BE2C (cell line): ENCODE measurements at regions not wholly inside any gene's neighbourhood (a gene's known extent, or its start where the extent isn't known, plus 50 kb on each side); places are given as distances from the start of the nearest gene placed in this dataset.
"Not testable (repeated sequence)": the region's sequence is repeated elsewhere in the genome, so short reads cannot be mapped to it uniquely, and the experiment has no call there.

Source experiments
- DNase-seq: peaks from one replicate; pipeline ENCODE4 v3.0.0-alpha.2; 2020
- H3K27me3 ChIP-seq: fragments of 250-450 bp; sonication (Bioruptor Pico); 2 replicates; pipeline ENCODE4 v1.5.1; 2020; ENCODE audit warnings: mild to moderate bottlenecking
- H3K36me3 ChIP-seq: fragments of 250-450 bp; sonication (Bioruptor Pico); 2 replicates; pipeline ENCODE4 v1.5.1; 2020; ENCODE audit warnings: mild to moderate bottlenecking
- H3K4me1 ChIP-seq: fragments of 250-450 bp; sonication (Bioruptor Pico); 2 replicates; pipeline ENCODE4 v1.5.1; 2020
- H3K4me3 ChIP-seq: 2 replicates; pipeline ENCODE4 v1.5.1; 2011; ENCODE audit warnings: low read depth, low read length
- H3K9me3 ChIP-seq: fragments of 250-450 bp; sonication (Bioruptor Pico); 2 replicates; pipeline ENCODE4 v1.5.1; 2020
- TF ChIP-seq, protein P1 (sequence below): IDR thresholded peaks from 2 replicates; pipeline ENCODE4 v1.5.1; 2012; ENCODE audit warnings: mild to moderate bottlenecking, low read depth, low read length

DNA sequence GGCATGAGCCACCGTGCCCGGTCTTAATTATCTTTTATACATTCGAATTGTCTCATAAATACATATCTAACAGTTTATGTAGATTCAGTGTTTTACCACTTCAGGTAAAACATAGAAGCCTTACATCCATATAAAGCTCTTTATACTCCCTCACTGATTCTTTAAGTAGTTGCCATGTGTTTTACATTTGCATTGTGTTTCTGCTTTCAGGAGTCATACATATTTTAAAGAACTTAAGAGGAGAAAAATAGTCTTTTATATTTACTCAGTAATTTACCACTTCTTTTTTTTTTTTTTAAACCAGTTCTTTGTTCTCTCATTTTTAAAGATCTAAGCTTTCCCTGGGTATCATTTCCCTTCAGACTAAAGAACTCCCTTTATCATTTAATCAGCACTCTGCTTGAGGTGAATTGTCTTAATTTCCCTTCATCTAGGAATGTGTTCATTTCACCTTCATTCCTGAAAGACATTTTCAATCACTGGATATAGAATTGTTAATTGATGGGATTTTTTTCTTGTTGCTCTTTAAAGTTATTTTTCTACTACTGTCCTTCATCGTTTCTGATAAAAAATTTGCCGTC lies 127.1 kb upstream of the XIST start:
- no peaks in the 10 kb centered on the region for H3K9me3 ChIP-seq
- TF ChIP-seq, protein P1, sequence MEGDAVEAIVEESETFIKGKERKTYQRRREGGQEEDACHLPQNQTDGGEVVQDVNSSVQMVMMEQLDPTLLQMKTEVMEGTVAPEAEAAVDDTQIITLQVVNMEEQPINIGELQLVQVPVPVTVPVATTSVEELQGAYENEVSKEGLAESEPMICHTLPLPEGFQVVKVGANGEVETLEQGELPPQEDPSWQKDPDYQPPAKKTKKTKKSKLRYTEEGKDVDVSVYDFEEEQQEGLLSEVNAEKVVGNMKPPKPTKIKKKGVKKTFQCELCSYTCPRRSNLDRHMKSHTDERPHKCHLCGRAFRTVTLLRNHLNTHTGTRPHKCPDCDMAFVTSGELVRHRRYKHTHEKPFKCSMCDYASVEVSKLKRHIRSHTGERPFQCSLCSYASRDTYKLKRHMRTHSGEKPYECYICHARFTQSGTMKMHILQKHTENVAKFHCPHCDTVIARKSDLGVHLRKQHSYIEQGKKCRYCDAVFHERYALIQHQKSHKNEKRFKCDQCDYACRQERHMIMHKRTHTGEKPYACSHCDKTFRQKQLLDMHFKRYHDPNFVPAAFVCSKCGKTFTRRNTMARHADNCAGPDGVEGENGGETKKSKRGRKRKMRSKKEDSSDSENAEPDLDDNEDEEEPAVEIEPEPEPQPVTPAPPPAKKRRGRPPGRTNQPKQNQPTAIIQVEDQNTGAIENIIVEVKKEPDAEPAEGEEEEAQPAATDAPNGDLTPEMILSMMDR: no peak
- H3K36me3 ChIP-seq: no peaks in the 10 kb centered on the region
- H3K27me3 ChIP-seq: no peaks in the 10 kb centered on the region
- no peak overlapping the region for H3K4me3 ChIP-seq
- H3K4me1 ChIP-seq: no peaks in the 10 kb centered on the region
- no peak for DNase-seq

DNA sequence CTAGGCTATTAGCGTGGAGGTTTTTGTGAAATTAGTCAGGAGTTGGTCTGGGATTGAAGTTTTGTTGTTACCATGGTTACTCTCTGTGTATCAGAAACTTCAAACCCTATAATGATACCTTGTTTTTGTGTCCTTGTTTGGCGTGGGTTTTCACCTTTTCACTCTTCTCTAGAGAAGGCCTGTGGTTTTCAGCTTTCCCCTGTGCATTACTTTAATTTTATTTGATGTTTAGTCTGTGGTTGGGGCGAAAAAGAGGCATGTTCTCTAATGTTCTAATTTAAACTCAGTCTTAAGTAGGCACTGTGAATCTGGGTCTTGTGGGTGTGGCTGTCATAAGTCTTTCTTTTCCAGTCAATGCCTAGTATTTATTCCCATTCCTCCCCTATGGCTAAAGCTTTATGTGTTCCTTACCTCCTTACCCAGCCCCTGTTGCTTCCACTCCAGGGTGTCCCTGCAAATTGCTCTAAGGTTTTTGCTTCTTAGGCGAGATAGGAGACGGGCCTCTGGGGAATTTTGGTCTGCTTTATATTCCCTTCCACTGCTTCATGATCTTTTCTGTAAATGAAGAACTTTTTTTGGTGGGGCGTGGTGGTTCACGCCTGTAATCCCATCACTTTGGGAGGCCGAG lies 125.1 kb upstream of the XIST start:
- no peak for DNase-seq
- Histone ChIP-seq H3K27me3 (no peaks in the 10 kb centered on the region), H3K4me1 (no peaks in the 10 kb centered on the region), H3K9me3 (no peaks in the 10 kb centered on the region), H3K36me3 (no peaks in the 10 kb centered on the region), H3K4me3 (no peak overlapping the region)
- TF ChIP-seq, protein P1: no peak

DNA sequence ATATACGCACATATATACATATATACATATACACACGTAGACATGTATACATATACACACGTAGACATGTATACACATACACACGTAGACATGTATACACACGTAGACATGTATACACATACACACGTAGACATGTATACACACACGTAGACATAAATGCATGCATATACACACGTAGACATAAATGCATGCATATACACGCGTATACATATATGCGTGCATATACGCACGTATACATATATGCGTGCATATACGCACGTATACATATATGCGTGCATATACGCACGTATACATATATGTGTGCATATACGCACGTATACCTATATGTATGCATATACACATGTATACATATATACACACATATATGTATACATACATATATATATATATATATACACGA lies 114.9 kb upstream of the XIST start:
- H3K9me3 ChIP-seq, DNase-seq, H3K4me3 ChIP-seq, H3K4me1 ChIP-seq, H3K27me3 ChIP-seq, H3K36me3 ChIP-seq: not testable (repeated sequence)

DNA sequence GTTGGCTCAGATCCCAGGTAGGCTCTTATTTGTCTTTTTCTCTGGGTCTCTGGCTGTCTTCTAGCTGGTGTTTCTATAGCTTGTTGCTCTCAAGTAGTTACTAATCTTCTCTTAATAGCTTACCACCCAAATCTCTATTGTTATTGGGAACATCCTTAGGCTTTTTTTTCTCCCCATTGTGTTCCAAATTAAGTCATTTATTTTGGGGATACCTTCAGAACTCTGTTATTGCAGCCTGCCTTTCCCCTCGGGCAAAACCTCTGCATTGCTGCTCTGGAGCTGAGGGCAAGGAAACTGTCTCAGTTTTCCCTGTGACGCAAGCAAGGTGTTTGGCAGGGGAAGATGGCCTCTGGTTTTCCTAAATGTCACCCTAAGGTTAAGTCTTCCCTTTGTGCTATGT lies 113.3 kb upstream of the XIST start:
- Histone ChIP-seq H3K36me3 (no peaks in the 10 kb centered on the region), H3K9me3 (no peaks in the 10 kb centered on the region), H3K27me3 (no peaks in the 10 kb centered on the region), H3K4me3 (no peak overlapping the region), H3K4me1 (no peaks in the 10 kb centered on the region)
- DNase-seq: no peak
- TF ChIP-seq, protein P1: no peak

DNA sequence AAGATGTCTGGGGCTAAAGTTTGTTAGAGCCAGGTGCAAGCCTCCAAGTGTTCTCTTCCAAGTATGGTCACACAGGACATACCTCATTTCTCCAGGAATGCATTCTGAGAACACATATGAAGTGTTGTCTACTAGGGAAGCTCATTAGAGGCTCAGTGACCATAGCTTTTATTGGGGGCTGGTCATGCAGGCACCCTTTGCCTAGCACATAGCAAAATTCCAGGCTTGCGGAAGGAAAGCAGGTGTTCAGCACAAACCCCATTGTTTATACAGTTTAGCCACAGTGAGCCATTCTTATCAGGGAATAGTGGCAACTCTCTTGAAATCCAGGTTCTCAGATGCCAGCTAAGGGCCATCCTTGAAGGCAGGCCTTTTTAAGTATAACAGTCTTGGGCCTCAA lies 112.1 kb upstream of the XIST start:
- no peaks in the 10 kb centered on the region for H3K36me3 ChIP-seq
- no peaks in the 10 kb centered on the region for H3K4me1 ChIP-seq
- TF ChIP-seq, protein P1: no peak

DNA sequence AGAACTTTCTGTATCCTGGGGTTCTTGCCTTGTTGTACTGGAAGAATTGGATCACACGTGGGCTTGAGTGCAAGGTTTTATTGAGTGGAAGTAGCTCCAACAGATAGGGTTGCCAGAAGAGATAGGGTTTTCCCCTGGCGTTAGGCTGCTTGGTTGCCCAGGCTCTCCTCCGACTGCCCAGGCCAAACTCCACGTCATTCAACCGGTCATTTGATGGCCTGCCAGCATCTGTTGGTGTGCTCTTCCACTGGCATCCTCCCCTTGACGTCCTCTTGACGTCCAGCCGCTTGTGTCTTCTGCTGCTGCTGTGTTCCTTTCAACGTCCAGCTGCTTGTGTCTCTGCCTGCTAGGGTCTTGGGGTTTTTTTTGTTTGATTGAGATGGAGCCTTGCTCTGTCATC lies 111.2 kb upstream of the XIST start:
- DNase-seq: no peak
- H3K9me3 ChIP-seq: no peaks in the 10 kb centered on the region

More for the DNA sequence above, 112.1 kb upstream of the XIST start:
- Histone ChIP-seq H3K27me3 (no peaks in the 10 kb centered on the region), H3K4me3 (no peak overlapping the region), H3K9me3 (no peaks in the 10 kb centered on the region)
- DNase-seq: no peak

More for the DNA sequence above, 111.2 kb upstream of the XIST start:
- Histone ChIP-seq H3K4me3 (no peak overlapping the region), H3K36me3 (no peaks in the 10 kb centered on the region), H3K27me3 (no peaks in the 10 kb centered on the region), H3K4me1 (no peaks in the 10 kb centered on the region)
- TF ChIP-seq, protein P1: no peak
